A549 (cell line): ENCODE measurements at regions not wholly inside any gene's neighbourhood (a gene's known extent, or its start where the extent isn't known, plus 50 kb on each side); places are given as distances from the start of the nearest gene placed in this dataset.

ENCODE experiments used
- ATAC-seq, 2 experiments: fragments of 200-7000 bp in 1 of 2; fragments of >200 bp in 1 of 2; cut with Nextera tagmentation in 1 of 2; cut with Tn5 transposase in 1 of 2; 3 replicates each; pipeline versions ENCODE4 v1.8.0 to v1.9.1; 2018 to 2020; ENCODE audit warnings: mild to moderate bottlenecking in 1 of 2, moderate library complexity in 1 of 2
- CTCF ChIA-PET: fragments of 300-600 bp; sonication (Branson Sonifier 250); formaldehyde crosslinking; extraction: SDS; loops from one replicate; lab custom pipeline; 2021; ENCODE audit warnings: antibody characterized with exemption, inconsistent platforms; lab: Yijun Ruan, JAX
- POLR2A ChIA-PET: fragments of 350-600 bp; formaldehyde crosslinking; extraction: SDS; loops from one replicate; lab custom pipeline; 2021; ENCODE audit warnings: antibody characterized with exemption, inconsistent platforms; lab: Yijun Ruan, JAX
- DNase-seq, 2 experiments: peaks; one replicate each; pipeline versions ENCODE4 v3.0.0 to v3.0.0-alpha.2; 2011 to 2016; ENCODE audit warnings: low read depth in 1 of 2, low spot score in 1 of 2
- FAIRE-seq: peaks from 2 replicates; lab custom pipeline; 2011; peaks lifted over from hg19 to GRCh38; lab: Jason Lieb, UNC
- H3K27ac ChIP-seq, 2 experiments: fragments of >200 bp; sonication (Bioruptor Twin); formaldehyde crosslinking; 3 replicates each; pipeline ENCODE4 v1.5.1; 2016 to 2017
- H3K4me1 ChIP-seq: fragments of >200 bp; sonication (Bioruptor Twin); formaldehyde crosslinking; 3 replicates; pipeline ENCODE4 v1.6.1; 2016
- H3K4me2 ChIP-seq: fragments of >200 bp; sonication (Bioruptor Twin); formaldehyde crosslinking; 3 replicates; pipeline ENCODE4 v1.6.1; 2016
- H3K4me3 ChIP-seq: fragments of >200 bp; sonication (Bioruptor Twin); formaldehyde crosslinking; 3 replicates; pipeline ENCODE4 v1.5.1; 2016
- H3K9me3 ChIP-seq: fragments of >200 bp; sonication (Bioruptor Twin); formaldehyde crosslinking; 3 replicates; pipeline ENCODE4 v1.6.1; 2016
- CBX8 ChIP-seq: fragments of 200-600 bp; sonication (generic); IDR thresholded peaks from 2 replicates; pipeline ENCODE4 v1.6.1; 2016
- CHD2 ChIP-seq: fragments of 150-350 bp; IDR thresholded peaks from 2 replicates; pipeline ENCODE4 v1.6.1; 2014; ENCODE audit warnings: low read length; ENCODE audit not compliant: partially characterized antibody
- EHMT2 ChIP-seq: fragments of 200-600 bp; sonication (generic); IDR thresholded peaks from 2 replicates; pipeline ENCODE4 v1.6.1; 2016; ENCODE audit warnings: antibody characterized with exemption, low read depth, mild to moderate bottlenecking, moderate library complexity
- FOXS1 ChIP-seq: fragments of 250-450 bp; sonication (Bioruptor Pico); IDR thresholded peaks from 2 replicates; pipeline ENCODE4 v1.5.0; 2020; ENCODE audit warnings: mild to moderate bottlenecking, moderate library complexity
- KDM1A ChIP-seq: fragments of 200-600 bp; sonication (generic); IDR thresholded peaks from 2 replicates; pipeline ENCODE4 v1.6.1; 2016; ENCODE audit warnings: low read depth, mild to moderate bottlenecking
- NPAS2 ChIP-seq: fragments of 250-450 bp; sonication (Bioruptor Pico); IDR thresholded peaks from 2 replicates; pipeline ENCODE4 v1.8.0; 2022; ENCODE audit warnings: mild to moderate bottlenecking, moderate library complexity, borderline replicate concordance
- NR3C1 ChIP-seq: fragments of >200 bp; sonication (Bioruptor Twin); formaldehyde crosslinking; IDR thresholded peaks from 3 replicates; pipeline ENCODE4 v1.6.1; 2017
- RAD21 ChIP-seq, 2 experiments: fragments of >200 bp in 1 of 2; sonication (Bioruptor Twin) in 1 of 2; formaldehyde crosslinking in 1 of 2; IDR thresholded peaks in 1 of 2; conservative IDR thresholded peaks in 1 of 2; 2 replicates in 1 of 2; 3 replicates in 1 of 2; pipeline ENCODE4 v1.6.1; 2012 to 2018; ENCODE audit warnings: inconsistent platforms in 1 of 2
- SMC3 ChIP-seq: fragments of >200 bp; sonication (Bioruptor Twin); formaldehyde crosslinking; IDR thresholded peaks from 3 replicates; pipeline ENCODE4 v1.6.1; 2018; ENCODE audit warnings: inconsistent platforms
- WGBS: methylation state at CpG from one replicate; pipeline ENCODE4 v1.1.6; 2017; ENCODE audit errors: missing lambda C conversion rate; 5-methylcytosine and 5-hydroxymethylcytosine counted together
- TF ChIP-seq, protein P1 (sequence below): IDR thresholded peaks from 2 replicates; pipeline ENCODE4 v1.6.1; 2012
- TF ChIP-seq, protein P2 (sequence below): fragments of >200 bp; sonication (Bioruptor Twin); formaldehyde crosslinking; IDR thresholded peaks from 3 replicates; pipeline ENCODE4 v1.5.1; 2016
- TF ChIP-seq, protein P3 (sequence below): fragments of 200-600 bp; sonication (generic); IDR thresholded peaks from 2 replicates; pipeline ENCODE4 v1.6.1; 2016; ENCODE audit warnings: antibody characterized with exemption, mild to moderate bottlenecking, moderate library complexity
- TF ChIP-seq, protein P4 (sequence below): fragments of 150-350 bp; IDR thresholded peaks from 2 replicates; pipeline ENCODE4 v1.6.1; 2014; ENCODE audit warnings: low read depth, mild to moderate bottlenecking, low read length

DNA sequence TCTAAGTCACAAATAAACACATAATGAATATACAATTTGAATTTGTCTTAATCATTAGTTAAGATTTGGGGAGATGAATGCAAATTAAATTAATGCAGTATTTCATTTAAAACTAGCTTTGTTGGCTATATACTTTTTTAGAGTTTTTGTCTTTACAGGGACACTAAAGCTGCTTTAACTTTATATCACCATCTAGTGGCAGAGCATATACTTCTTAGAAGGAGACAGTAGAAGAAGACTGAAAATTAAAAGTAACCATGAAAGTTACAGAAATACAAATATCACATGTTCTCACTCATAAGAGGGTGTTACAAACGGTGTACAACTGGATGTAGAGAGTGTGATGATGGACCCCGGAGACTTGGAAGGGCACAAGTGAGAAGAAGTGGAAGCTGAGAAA lies 268.3 kb upstream of the NETO1 start:
- FAIRE-seq (no peak), ATAC-seq (peak in 1 of 2 experiments; percentile 54; a peak in 2 of 6 replicates)
- POLR2A ChIA-PET = no interaction called here

DNA sequence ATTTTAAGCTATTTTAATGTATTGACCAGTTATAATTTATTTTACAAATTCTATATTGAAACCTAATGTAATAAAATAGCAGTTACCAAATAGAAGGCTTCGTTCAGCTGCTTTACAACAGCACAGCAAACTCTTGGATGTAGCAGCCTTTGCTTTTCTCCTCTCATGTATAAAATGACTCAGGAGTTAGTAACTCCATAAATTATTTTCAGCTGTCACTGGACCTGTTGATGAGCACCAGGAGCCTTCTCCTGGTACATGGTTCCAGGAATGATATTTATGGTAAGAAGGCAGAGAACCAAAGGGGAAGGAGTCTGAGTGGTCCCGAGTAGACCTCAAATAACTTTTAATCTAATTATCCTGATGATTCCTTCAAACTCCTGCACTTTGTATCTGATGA lies 256.4 kb upstream of the NETO1 start:
- H3K4me3 ChIP-seq = no peak overlapping the region
- 27% methylated on average over 2 of the region's 2 CpGs for WGBS
- TF ChIP-seq, protein P1, sequence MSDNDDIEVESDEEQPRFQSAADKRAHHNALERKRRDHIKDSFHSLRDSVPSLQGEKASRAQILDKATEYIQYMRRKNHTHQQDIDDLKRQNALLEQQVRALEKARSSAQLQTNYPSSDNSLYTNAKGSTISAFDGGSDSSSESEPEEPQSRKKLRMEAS = no peak
- TF ChIP-seq NR3C1 (no peak), CBX8 (no peak), EHMT2 (no peak), KDM1A (no peak)
- ATAC-seq (no peak), FAIRE-seq (no peak), DNase-seq (no peak)
- H3K27ac ChIP-seq = no peak overlapping the region
- ChIA-PET POLR2A (no interaction called here), CTCF (no interaction called here)
- H3K4me1 ChIP-seq = no peaks in the 10 kb centered on the region
- H3K9me3 ChIP-seq = no peaks in the 10 kb centered on the region
- H3K4me2 ChIP-seq = no peak overlapping the region

More for the DNA sequence above, 268.3 kb upstream of the NETO1 start:
- Histone ChIP-seq H3K4me1 (no peaks in the 10 kb centered on the region), H3K4me2 (no peak overlapping the region), H3K9me3 (no peaks in the 10 kb centered on the region), H3K27ac (no peak overlapping the region), H3K4me3 (no peak overlapping the region)
- CTCF ChIA-PET = interaction anchor here (0.7 to 2.4 kb wide), 6 partner anchors 9 to 377 kb away, joined by 3 to 11 read pairs (median 4); no protein-coding TSS in a partner anchor
- WGBS = 2% methylated on average over 2 of the region's 2 CpGs
- peak in 1 of 2 experiments; percentile 2 for DNase-seq
- TF ChIP-seq, protein P2, sequence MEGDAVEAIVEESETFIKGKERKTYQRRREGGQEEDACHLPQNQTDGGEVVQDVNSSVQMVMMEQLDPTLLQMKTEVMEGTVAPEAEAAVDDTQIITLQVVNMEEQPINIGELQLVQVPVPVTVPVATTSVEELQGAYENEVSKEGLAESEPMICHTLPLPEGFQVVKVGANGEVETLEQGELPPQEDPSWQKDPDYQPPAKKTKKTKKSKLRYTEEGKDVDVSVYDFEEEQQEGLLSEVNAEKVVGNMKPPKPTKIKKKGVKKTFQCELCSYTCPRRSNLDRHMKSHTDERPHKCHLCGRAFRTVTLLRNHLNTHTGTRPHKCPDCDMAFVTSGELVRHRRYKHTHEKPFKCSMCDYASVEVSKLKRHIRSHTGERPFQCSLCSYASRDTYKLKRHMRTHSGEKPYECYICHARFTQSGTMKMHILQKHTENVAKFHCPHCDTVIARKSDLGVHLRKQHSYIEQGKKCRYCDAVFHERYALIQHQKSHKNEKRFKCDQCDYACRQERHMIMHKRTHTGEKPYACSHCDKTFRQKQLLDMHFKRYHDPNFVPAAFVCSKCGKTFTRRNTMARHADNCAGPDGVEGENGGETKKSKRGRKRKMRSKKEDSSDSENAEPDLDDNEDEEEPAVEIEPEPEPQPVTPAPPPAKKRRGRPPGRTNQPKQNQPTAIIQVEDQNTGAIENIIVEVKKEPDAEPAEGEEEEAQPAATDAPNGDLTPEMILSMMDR = peak; percentile 33; the same call in 2 of the 3 replicates
- peak; percentile 41 to 46; a peak in 4 of 5 replicates for TF ChIP-seq RAD21 (conservative IDR thresholded peaks at IDR 0.05 in 1 of 2, IDR thresholded peaks at IDR 0.05 in 1 of 2)
- peak; percentile 44; the same call in 2 of the 3 replicates for TF ChIP-seq SMC3
- TF ChIP-seq NPAS2 = no peak

DNA sequence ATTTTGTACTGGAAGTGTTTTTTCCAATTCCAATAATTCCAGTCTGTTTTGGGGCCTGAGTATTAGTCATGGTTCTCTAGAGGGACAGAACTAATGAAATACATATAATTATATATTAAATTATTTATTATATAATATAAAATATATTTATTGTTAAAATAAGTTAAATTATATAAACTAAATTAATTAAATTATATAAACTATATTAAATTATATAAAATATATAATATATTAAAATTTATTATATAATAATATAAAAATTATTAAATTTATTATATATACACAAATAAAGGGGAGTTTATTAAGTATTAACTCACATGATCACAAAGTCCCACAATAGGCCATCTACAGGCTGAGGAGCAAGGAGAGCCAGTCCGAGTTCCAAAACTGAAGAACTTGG lies 253.4 kb upstream of the NETO1 start:
- TF ChIP-seq, protein P3, sequence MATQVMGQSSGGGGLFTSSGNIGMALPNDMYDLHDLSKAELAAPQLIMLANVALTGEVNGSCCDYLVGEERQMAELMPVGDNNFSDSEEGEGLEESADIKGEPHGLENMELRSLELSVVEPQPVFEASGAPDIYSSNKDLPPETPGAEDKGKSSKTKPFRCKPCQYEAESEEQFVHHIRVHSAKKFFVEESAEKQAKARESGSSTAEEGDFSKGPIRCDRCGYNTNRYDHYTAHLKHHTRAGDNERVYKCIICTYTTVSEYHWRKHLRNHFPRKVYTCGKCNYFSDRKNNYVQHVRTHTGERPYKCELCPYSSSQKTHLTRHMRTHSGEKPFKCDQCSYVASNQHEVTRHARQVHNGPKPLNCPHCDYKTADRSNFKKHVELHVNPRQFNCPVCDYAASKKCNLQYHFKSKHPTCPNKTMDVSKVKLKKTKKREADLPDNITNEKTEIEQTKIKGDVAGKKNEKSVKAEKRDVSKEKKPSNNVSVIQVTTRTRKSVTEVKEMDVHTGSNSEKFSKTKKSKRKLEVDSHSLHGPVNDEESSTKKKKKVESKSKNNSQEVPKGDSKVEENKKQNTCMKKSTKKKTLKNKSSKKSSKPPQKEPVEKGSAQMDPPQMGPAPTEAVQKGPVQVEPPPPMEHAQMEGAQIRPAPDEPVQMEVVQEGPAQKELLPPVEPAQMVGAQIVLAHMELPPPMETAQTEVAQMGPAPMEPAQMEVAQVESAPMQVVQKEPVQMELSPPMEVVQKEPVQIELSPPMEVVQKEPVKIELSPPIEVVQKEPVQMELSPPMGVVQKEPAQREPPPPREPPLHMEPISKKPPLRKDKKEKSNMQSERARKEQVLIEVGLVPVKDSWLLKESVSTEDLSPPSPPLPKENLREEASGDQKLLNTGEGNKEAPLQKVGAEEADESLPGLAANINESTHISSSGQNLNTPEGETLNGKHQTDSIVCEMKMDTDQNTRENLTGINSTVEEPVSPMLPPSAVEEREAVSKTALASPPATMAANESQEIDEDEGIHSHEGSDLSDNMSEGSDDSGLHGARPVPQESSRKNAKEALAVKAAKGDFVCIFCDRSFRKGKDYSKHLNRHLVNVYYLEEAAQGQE = no peak
- TF ChIP-seq FOXS1 (no peak), CBX8 (no peak), CHD2 (no peak)
- TF ChIP-seq, protein P4, sequence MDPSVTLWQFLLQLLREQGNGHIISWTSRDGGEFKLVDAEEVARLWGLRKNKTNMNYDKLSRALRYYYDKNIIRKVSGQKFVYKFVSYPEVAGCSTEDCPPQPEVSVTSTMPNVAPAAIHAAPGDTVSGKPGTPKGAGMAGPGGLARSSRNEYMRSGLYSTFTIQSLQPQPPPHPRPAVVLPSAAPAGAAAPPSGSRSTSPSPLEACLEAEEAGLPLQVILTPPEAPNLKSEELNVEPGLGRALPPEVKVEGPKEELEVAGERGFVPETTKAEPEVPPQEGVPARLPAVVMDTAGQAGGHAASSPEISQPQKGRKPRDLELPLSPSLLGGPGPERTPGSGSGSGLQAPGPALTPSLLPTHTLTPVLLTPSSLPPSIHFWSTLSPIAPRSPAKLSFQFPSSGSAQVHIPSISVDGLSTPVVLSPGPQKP = no peak
- ATAC-seq = no peak

More for the DNA sequence above, 253.4 kb upstream of the NETO1 start:
- ChIA-PET CTCF (no interaction called here), POLR2A (no interaction called here)
- FAIRE-seq (no peak), DNase-seq (no peak)
- H3K27ac ChIP-seq = no peak overlapping the region
- WGBS = 50% methylated on average over 1 of the region's 1 CpG
- no peaks in the 10 kb centered on the region for H3K4me1 ChIP-seq
- no peak overlapping the region for H3K4me3 ChIP-seq
- H3K4me2 ChIP-seq = no peak overlapping the region
- no peaks in the 10 kb centered on the region for H3K9me3 ChIP-seq
